VCaP (cell line): ENCODE measurements at regions not wholly inside any gene's neighbourhood (a gene's known extent, or its start where the extent isn't known, plus 50 kb on each side); places are given as distances from the start of the nearest gene placed in this dataset.
A peak's percentile ranks its signal among the peaks of the same experiment; 100 is the strongest.
"Not testable (repeated sequence)": the region's sequence is repeated elsewhere in the genome, so short reads cannot be mapped to it uniquely, and the experiment has no call there.

ENCODE experiments used
- H3K27ac ChIP-seq: fragments of 450-650 bp; 2 replicates; pipeline ENCODE4 v1.5.1; 2017
- CTCF ChIP-seq: fragments of 450-650 bp; conservative IDR thresholded peaks from 2 replicates; pipeline ENCODE4 v1.5.1; 2017; ENCODE audit warnings: mild to moderate bottlenecking, moderate library complexity

- H3K27ac ChIP-seq: peak overlapping the region; percentile 96; the same call in 1 of the 2 replicates
- TF ChIP-seq CTCF: no peak
Measured at GRCh38 chr20:12949429-12949980, 59.3 kb upstream of the SPTLC3 start.

GRCh38 chr20:12954254-12954653, 54.5 kb upstream of the SPTLC3 start:
- not testable (repeated sequence) for H3K27ac ChIP-seq

GRCh38 chr20:12955611-12956010, 53.2 kb upstream of the SPTLC3 start:
- no peak for TF ChIP-seq CTCF
- H3K27ac ChIP-seq: no peak overlapping the region

GRCh38 chr20:12956303-12956702, 52.5 kb upstream of the SPTLC3 start:
- no peak overlapping the region for H3K27ac ChIP-seq
- TF ChIP-seq CTCF: no peak

GRCh38 chr20:12957968-12958367, 50.8 kb upstream of the SPTLC3 start:
- no peak for TF ChIP-seq CTCF

More at GRCh38 chr20:12957968-12958367, 50.8 kb upstream of the SPTLC3 start:
- no peak overlapping the region for H3K27ac ChIP-seq
